Smooth muscle cell (in vitro differentiated cells): ENCODE measurements at regions not wholly inside any gene's neighbourhood (a gene's known extent, or its start where the extent isn't known, plus 50 kb on each side); places are given as distances from the start of the nearest gene placed in this dataset.

Experiments
- DNase-seq: peaks from one replicate; lab custom pipeline; 2025; ENCODE audit not compliant: unreplicated experiment; lab: John Stamatoyannopoulos, UW
- H2AFZ ChIP-seq: fragments of 200-600 bp; sonication (generic); 2 replicates; pipeline ENCODE4 v1.6.0; 2016; ENCODE audit warnings: antibody characterized with exemption, low read depth, mild to moderate bottlenecking
- H3F3A ChIP-seq: fragments of 200-600 bp; sonication (generic); 2 replicates; pipeline ENCODE4 v1.6.0; 2017; ENCODE audit warnings: antibody characterized with exemption, low read depth
- H3K27ac ChIP-seq: fragments of 200-600 bp; sonication (generic); 2 replicates; pipeline ENCODE4 v1.5.1; 2016; ENCODE audit warnings: low read depth, mild to moderate bottlenecking
- H3K27me3 ChIP-seq: fragments of 200-600 bp; sonication (generic); 2 replicates; pipeline ENCODE4 v1.6.1; 2016; ENCODE audit warnings: low read depth, mild to moderate bottlenecking
- H3K36me3 ChIP-seq: fragments of 200-600 bp; sonication (generic); 2 replicates; pipeline ENCODE4 v1.5.1; 2016; ENCODE audit warnings: low read depth
- H3K4me1 ChIP-seq: fragments of 200-600 bp; sonication (generic); 2 replicates; pipeline ENCODE4 v1.5.1; 2016; ENCODE audit warnings: low read depth
- H3K4me2 ChIP-seq: fragments of 200-600 bp; sonication (generic); 2 replicates; pipeline ENCODE4 v1.6.0; 2016; ENCODE audit warnings: mild to moderate bottlenecking
- H3K4me3 ChIP-seq: fragments of 200-600 bp; sonication (generic); 2 replicates; pipeline ENCODE4 v1.5.1; 2016; ENCODE audit warnings: mild to moderate bottlenecking
- H3K79me2 ChIP-seq: fragments of 200-600 bp; sonication (generic); 2 replicates; pipeline ENCODE4 v1.6.0; 2016; ENCODE audit warnings: low read depth, mild to moderate bottlenecking
- H3K9ac ChIP-seq: fragments of 200-600 bp; sonication (generic); 2 replicates; pipeline ENCODE4 v1.6.0; 2016; ENCODE audit warnings: low read depth
- H3K9me3 ChIP-seq: fragments of 200-600 bp; sonication (generic); replicated peaks from 2 replicates; pipeline ENCODE4 v1.5.1; 2016; ENCODE audit warnings: low read depth
- H4K20me1 ChIP-seq: fragments of 200-600 bp; sonication (generic); 2 replicates; pipeline ENCODE4 v1.6.0; 2016; ENCODE audit warnings: low read depth
- WGBS: methylation state at CpG from one replicate; pipeline ENCODE4 v1.1.7; 2016; ENCODE audit warnings: low lambda C conversion rate; 5-methylcytosine and 5-hydroxymethylcytosine counted together
- TF ChIP-seq, protein P1 (sequence below): fragments of 200-600 bp; sonication (generic); IDR thresholded peaks from 2 replicates; pipeline ENCODE4 v1.5.1; 2017; ENCODE audit warnings: borderline replicate concordance, mild to moderate bottlenecking, antibody characterized with exemption; ENCODE audit not compliant: insufficient read depth, poor library complexity, severe bottlenecking

DNA sequence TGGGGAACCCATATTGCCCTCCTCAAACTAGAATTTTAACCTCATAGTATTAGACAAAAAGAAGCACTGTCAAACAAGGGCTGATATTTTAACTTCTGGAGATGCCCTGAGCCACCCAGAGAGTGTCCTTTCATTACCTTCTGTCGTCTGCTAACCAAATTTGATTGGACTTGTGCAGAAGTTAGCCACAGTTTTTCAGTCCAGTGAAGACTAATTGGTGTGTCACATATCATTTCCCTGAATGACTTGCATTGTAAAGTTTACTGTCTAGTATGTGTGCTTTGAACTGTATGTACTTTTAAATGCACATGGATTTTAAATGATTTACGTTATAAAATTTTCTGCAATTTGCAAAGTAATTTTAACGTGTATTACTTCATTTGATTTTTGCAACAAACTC is 646.5 kb downstream of the SATB2 start:
- H3K27me3 ChIP-seq, result no peaks in the 10 kb centered on the region
- TF ChIP-seq, protein P1, sequence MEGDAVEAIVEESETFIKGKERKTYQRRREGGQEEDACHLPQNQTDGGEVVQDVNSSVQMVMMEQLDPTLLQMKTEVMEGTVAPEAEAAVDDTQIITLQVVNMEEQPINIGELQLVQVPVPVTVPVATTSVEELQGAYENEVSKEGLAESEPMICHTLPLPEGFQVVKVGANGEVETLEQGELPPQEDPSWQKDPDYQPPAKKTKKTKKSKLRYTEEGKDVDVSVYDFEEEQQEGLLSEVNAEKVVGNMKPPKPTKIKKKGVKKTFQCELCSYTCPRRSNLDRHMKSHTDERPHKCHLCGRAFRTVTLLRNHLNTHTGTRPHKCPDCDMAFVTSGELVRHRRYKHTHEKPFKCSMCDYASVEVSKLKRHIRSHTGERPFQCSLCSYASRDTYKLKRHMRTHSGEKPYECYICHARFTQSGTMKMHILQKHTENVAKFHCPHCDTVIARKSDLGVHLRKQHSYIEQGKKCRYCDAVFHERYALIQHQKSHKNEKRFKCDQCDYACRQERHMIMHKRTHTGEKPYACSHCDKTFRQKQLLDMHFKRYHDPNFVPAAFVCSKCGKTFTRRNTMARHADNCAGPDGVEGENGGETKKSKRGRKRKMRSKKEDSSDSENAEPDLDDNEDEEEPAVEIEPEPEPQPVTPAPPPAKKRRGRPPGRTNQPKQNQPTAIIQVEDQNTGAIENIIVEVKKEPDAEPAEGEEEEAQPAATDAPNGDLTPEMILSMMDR, result no peak
- H3K4me1 ChIP-seq, result no peaks in the 10 kb centered on the region
- WGBS, result 81% methylated on average over 3 of the region's 3 CpGs
- H3K4me2 ChIP-seq, result no peak overlapping the region
- H2AFZ ChIP-seq, result no peak overlapping the region
- no peaks in the 10 kb centered on the region for H3K36me3 ChIP-seq
- no peaks in the 10 kb centered on the region for H3K9me3 ChIP-seq
- H4K20me1 ChIP-seq, result no peaks in the 10 kb centered on the region
- no peaks in the 10 kb centered on the region for H3K79me2 ChIP-seq
- H3K4me3 ChIP-seq, result no peak overlapping the region
- DNase-seq, result no peak
- no peaks in the 10 kb centered on the region for H3F3A ChIP-seq
- no peak overlapping the region for H3K27ac ChIP-seq
- no peak overlapping the region for H3K9ac ChIP-seq

DNA sequence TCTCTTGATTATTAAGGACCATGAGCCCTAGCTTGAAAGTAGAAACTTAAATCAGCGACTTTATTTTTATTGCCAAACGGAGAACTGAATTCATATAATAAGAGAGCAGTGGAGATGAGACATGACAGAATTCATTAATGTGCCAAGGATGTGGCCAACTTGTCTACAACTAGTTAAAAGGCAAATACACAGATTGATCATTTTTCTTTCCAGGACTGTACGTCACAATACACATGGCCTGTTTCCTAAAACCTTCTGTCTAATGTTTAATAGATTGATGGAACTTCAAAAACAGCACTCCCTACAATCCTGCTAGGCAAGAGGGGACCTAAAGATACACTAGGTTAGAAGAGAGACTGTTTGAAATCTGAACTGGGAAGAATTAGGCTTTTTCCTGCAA is 647.8 kb downstream of the SATB2 start:
- Histone ChIP-seq H3K36me3 (no peaks in the 10 kb centered on the region), H3K27me3 (peaks cover 4% of the 10 kb centered on the region), H3K4me3 (no peak overlapping the region), H3K79me2 (no peaks in the 10 kb centered on the region), H2AFZ (no peak overlapping the region), H4K20me1 (no peaks in the 10 kb centered on the region), H3K4me2 (no peak overlapping the region), H3K9me3 (no peaks in the 10 kb centered on the region), H3K4me1 (no peaks in the 10 kb centered on the region), H3K27ac (no peak overlapping the region), H3K9ac (no peak overlapping the region), H3F3A (no peaks in the 10 kb centered on the region)
- TF ChIP-seq, protein P1, result no peak
- DNase-seq, result no peak
- 97% methylated on average over 3 of the region's 3 CpGs for WGBS

DNA sequence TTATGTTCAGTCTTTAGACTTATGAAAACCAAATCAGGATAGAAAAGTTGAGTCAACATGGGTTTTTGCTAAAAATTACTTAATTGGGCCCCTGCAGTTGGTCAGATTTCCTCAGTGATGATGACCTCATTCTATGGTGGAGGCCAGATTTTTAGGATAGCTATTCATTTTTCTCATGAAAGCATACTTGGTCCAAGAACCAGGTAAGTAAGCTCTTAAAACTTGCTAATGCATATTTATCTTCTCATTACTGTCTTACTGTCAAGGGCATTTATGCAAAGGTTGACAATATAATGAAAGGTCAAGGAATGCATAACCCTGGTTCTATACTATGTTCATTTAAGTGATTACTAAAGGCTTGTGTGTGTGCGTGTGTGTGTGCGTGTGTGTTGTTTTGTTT is 650.6 kb downstream of the SATB2 start:
- no peak for DNase-seq
- no peak overlapping the region for H3K27ac ChIP-seq
- H3K79me2 ChIP-seq, result no peaks in the 10 kb centered on the region
- H3K9ac ChIP-seq, result no peak overlapping the region
- 94% methylated on average over 2 of the region's 2 CpGs for WGBS
- H2AFZ ChIP-seq, result no peak overlapping the region
- H3K4me2 ChIP-seq, result no peak overlapping the region
- H4K20me1 ChIP-seq, result no peaks in the 10 kb centered on the region
- H3F3A ChIP-seq, result no peaks in the 10 kb centered on the region
- H3K36me3 ChIP-seq, result no peaks in the 10 kb centered on the region
- peaks cover 4% of the 10 kb centered on the region for H3K27me3 ChIP-seq
- H3K9me3 ChIP-seq, result no peaks in the 10 kb centered on the region
- TF ChIP-seq, protein P1, result no peak
- no peaks in the 10 kb centered on the region for H3K4me1 ChIP-seq
- H3K4me3 ChIP-seq, result no peak overlapping the region

GRCh38 chr2:198795419-198795818 is 662.3 kb downstream of the SATB2 start:
- Histone ChIP-seq H3K27ac (no peak overlapping the region), H3K27me3 (no peaks in the 10 kb centered on the region), H3K4me2 (no peak overlapping the region), H3K36me3 (no peaks in the 10 kb centered on the region), H3K9me3 (no peaks in the 10 kb centered on the region), H3F3A (no peaks in the 10 kb centered on the region), H2AFZ (no peak overlapping the region), H3K4me1 (no peaks in the 10 kb centered on the region), H3K9ac (no peak overlapping the region), H4K20me1 (no peaks in the 10 kb centered on the region), H3K79me2 (no peaks in the 10 kb centered on the region), H3K4me3 (no peak overlapping the region)
- TF ChIP-seq, protein P1, result no peak
- WGBS, result 92% methylated on average over 2 of the region's 2 CpGs
- no peak for DNase-seq
